Smooth muscle cell (in vitro differentiated cells): ENCODE measurements at regions not wholly inside any gene's neighbourhood (a gene's known extent, or its start where the extent isn't known, plus 50 kb on each side); places are given as distances from the start of the nearest gene placed in this dataset.
A peak's percentile ranks its signal among the peaks of the same experiment; 100 is the strongest.

ENCODE experiments used
- DNase-seq: peaks from one replicate; lab custom pipeline; 2025; ENCODE audit not compliant: unreplicated experiment; lab: John Stamatoyannopoulos, UW
- H2AFZ ChIP-seq: fragments of 200-600 bp; sonication (generic); 2 replicates; pipeline ENCODE4 v1.6.0; 2016; ENCODE audit warnings: antibody characterized with exemption, low read depth, mild to moderate bottlenecking
- H3F3A ChIP-seq: fragments of 200-600 bp; sonication (generic); 2 replicates; pipeline ENCODE4 v1.6.0; 2017; ENCODE audit warnings: antibody characterized with exemption, low read depth
- H3K27ac ChIP-seq: fragments of 200-600 bp; sonication (generic); 2 replicates; pipeline ENCODE4 v1.5.1; 2016; ENCODE audit warnings: low read depth, mild to moderate bottlenecking
- H3K27me3 ChIP-seq: fragments of 200-600 bp; sonication (generic); 2 replicates; pipeline ENCODE4 v1.6.1; 2016; ENCODE audit warnings: low read depth, mild to moderate bottlenecking
- H3K36me3 ChIP-seq: fragments of 200-600 bp; sonication (generic); 2 replicates; pipeline ENCODE4 v1.5.1; 2016; ENCODE audit warnings: low read depth
- H3K4me1 ChIP-seq: fragments of 200-600 bp; sonication (generic); 2 replicates; pipeline ENCODE4 v1.5.1; 2016; ENCODE audit warnings: low read depth
- H3K4me2 ChIP-seq: fragments of 200-600 bp; sonication (generic); 2 replicates; pipeline ENCODE4 v1.6.0; 2016; ENCODE audit warnings: mild to moderate bottlenecking
- H3K4me3 ChIP-seq: fragments of 200-600 bp; sonication (generic); 2 replicates; pipeline ENCODE4 v1.5.1; 2016; ENCODE audit warnings: mild to moderate bottlenecking
- H3K79me2 ChIP-seq: fragments of 200-600 bp; sonication (generic); 2 replicates; pipeline ENCODE4 v1.6.0; 2016; ENCODE audit warnings: low read depth, mild to moderate bottlenecking
- H3K9ac ChIP-seq: fragments of 200-600 bp; sonication (generic); 2 replicates; pipeline ENCODE4 v1.6.0; 2016; ENCODE audit warnings: low read depth
- H3K9me3 ChIP-seq: fragments of 200-600 bp; sonication (generic); replicated peaks from 2 replicates; pipeline ENCODE4 v1.5.1; 2016; ENCODE audit warnings: low read depth
- H4K20me1 ChIP-seq: fragments of 200-600 bp; sonication (generic); 2 replicates; pipeline ENCODE4 v1.6.0; 2016; ENCODE audit warnings: low read depth
- CTCF ChIP-seq: fragments of 200-600 bp; sonication (generic); IDR thresholded peaks from 2 replicates; pipeline ENCODE4 v1.5.1; 2017; ENCODE audit warnings: borderline replicate concordance, mild to moderate bottlenecking, antibody characterized with exemption; ENCODE audit not compliant: insufficient read depth, poor library complexity, severe bottlenecking
- WGBS: methylation state at CpG from one replicate; pipeline ENCODE4 v1.1.7; 2016; ENCODE audit warnings: low lambda C conversion rate; 5-methylcytosine and 5-hydroxymethylcytosine counted together

- WGBS, result 48% methylated on average over 2 of the region's 2 CpGs
- no peak for TF ChIP-seq CTCF
- Histone ChIP-seq H3K79me2 (no peaks in the 10 kb centered on the region), H2AFZ (peak overlapping the region; percentile 1), H3K4me1 (no peaks in the 10 kb centered on the region), H3K4me3 (no peak overlapping the region), H3K9ac (no peak overlapping the region), H3F3A (no peaks in the 10 kb centered on the region), H3K36me3 (no peaks in the 10 kb centered on the region), H4K20me1 (no peaks in the 10 kb centered on the region), H3K27ac (no peak overlapping the region), H3K9me3 (no peaks in the 10 kb centered on the region), H3K27me3 (no peaks in the 10 kb centered on the region), H3K4me2 (no peak overlapping the region)
- DNase-seq, result no peak
These were observed 1565.9 kb downstream of the SUCLG1 start for GRCh38 chr2:82893190-82893589.

GRCh38 chr2:82879803-82880202, 1579.3 kb downstream of the SUCLG1 start:
- H3K27ac ChIP-seq, result no peak overlapping the region
- no peaks in the 10 kb centered on the region for H3K36me3 ChIP-seq
- DNase-seq, result no peak
- H3K9me3 ChIP-seq, result no peaks in the 10 kb centered on the region
- H3F3A ChIP-seq, result no peaks in the 10 kb centered on the region
- H2AFZ ChIP-seq, result no peak overlapping the region
- no peak overlapping the region for H3K4me3 ChIP-seq
- no peaks in the 10 kb centered on the region for H3K4me1 ChIP-seq
- H3K9ac ChIP-seq, result no peak overlapping the region
- no peaks in the 10 kb centered on the region for H3K79me2 ChIP-seq
- H4K20me1 ChIP-seq, result no peaks in the 10 kb centered on the region
- WGBS, result 70% methylated on average over 2 of the region's 2 CpGs
- no peak for TF ChIP-seq CTCF
- no peaks in the 10 kb centered on the region for H3K27me3 ChIP-seq
- H3K4me2 ChIP-seq, result no peak overlapping the region

- Histone ChIP-seq H4K20me1 (no peaks in the 10 kb centered on the region), H3K4me3 (no peak overlapping the region), H3K4me2 (no peak overlapping the region), H3K27ac (no peak overlapping the region), H3K9me3 (no peaks in the 10 kb centered on the region), H2AFZ (no peak overlapping the region), H3K79me2 (no peaks in the 10 kb centered on the region), H3F3A (no peaks in the 10 kb centered on the region), H3K9ac (no peak overlapping the region), H3K27me3 (no peaks in the 10 kb centered on the region), H3K36me3 (no peaks in the 10 kb centered on the region), H3K4me1 (no peaks in the 10 kb centered on the region)
- TF ChIP-seq CTCF, result no peak
- WGBS, result 74% methylated on average over 6 of the region's 6 CpGs
- no peak for DNase-seq
These were observed 1583.2 kb downstream of the SUCLG1 start for GRCh38 chr2:82875858-82876257.

GRCh38 chr2:82857967-82858366, 1601.1 kb downstream of the SUCLG1 start:
- H3K27me3 ChIP-seq, result no peaks in the 10 kb centered on the region
- H3K4me1 ChIP-seq, result no peaks in the 10 kb centered on the region
- no peak overlapping the region for H3K4me3 ChIP-seq
- no peak overlapping the region for H3K27ac ChIP-seq
- H3K4me2 ChIP-seq, result no peak overlapping the region
- H3K79me2 ChIP-seq, result no peaks in the 10 kb centered on the region
- no peak overlapping the region for H2AFZ ChIP-seq
- H3K9me3 ChIP-seq, result no peaks in the 10 kb centered on the region
- H3K9ac ChIP-seq, result no peak overlapping the region
- no peaks in the 10 kb centered on the region for H3K36me3 ChIP-seq
- no peaks in the 10 kb centered on the region for H4K20me1 ChIP-seq
- H3F3A ChIP-seq, result no peaks in the 10 kb centered on the region
- TF ChIP-seq CTCF, result no peak
- 89% methylated on average over 5 of the region's 5 CpGs for WGBS
- no peak for DNase-seq
